A549 (cell line): ENCODE measurements at regions not wholly inside any gene's neighbourhood (a gene's known extent, or its start where the extent isn't known, plus 50 kb on each side); places are given as distances from the start of the nearest gene placed in this dataset.

ENCODE experiments used
- ATAC-seq, 2 experiments: fragments of 200-7000 bp in 1 of 2; fragments of >200 bp in 1 of 2; cut with Nextera tagmentation in 1 of 2; cut with Tn5 transposase in 1 of 2; 3 replicates each; pipeline versions ENCODE4 v1.8.0 to v1.9.1; 2018 to 2020; ENCODE audit warnings: mild to moderate bottlenecking in 1 of 2, moderate library complexity in 1 of 2
- CTCF ChIA-PET: fragments of 300-600 bp; sonication (Branson Sonifier 250); formaldehyde crosslinking; extraction: SDS; loops from one replicate; lab custom pipeline; 2021; ENCODE audit warnings: antibody characterized with exemption, inconsistent platforms; lab: Yijun Ruan, JAX
- POLR2A ChIA-PET: fragments of 350-600 bp; formaldehyde crosslinking; extraction: SDS; loops from one replicate; lab custom pipeline; 2021; ENCODE audit warnings: antibody characterized with exemption, inconsistent platforms; lab: Yijun Ruan, JAX
- DNase-seq, 2 experiments: peaks; one replicate each; pipeline versions ENCODE4 v3.0.0 to v3.0.0-alpha.2; 2011 to 2016; ENCODE audit warnings: low read depth in 1 of 2, low spot score in 1 of 2
- FAIRE-seq: peaks from 2 replicates; lab custom pipeline; 2011; peaks lifted over from hg19 to GRCh38; lab: Jason Lieb, UNC
- H3K27ac ChIP-seq, 2 experiments: fragments of >200 bp; sonication (Bioruptor Twin); formaldehyde crosslinking; 3 replicates each; pipeline ENCODE4 v1.5.1; 2016 to 2017
- H3K4me1 ChIP-seq: fragments of >200 bp; sonication (Bioruptor Twin); formaldehyde crosslinking; 3 replicates; pipeline ENCODE4 v1.6.1; 2016
- H3K4me2 ChIP-seq: fragments of >200 bp; sonication (Bioruptor Twin); formaldehyde crosslinking; 3 replicates; pipeline ENCODE4 v1.6.1; 2016
- H3K4me3 ChIP-seq: fragments of >200 bp; sonication (Bioruptor Twin); formaldehyde crosslinking; 3 replicates; pipeline ENCODE4 v1.5.1; 2016
- H3K9me3 ChIP-seq: fragments of >200 bp; sonication (Bioruptor Twin); formaldehyde crosslinking; 3 replicates; pipeline ENCODE4 v1.6.1; 2016
- BCL3 ChIP-seq: fragments of >200 bp; sonication (Bioruptor Twin); formaldehyde crosslinking; IDR thresholded peaks from 3 replicates; pipeline ENCODE4 v1.6.1; 2016
- CBX8 ChIP-seq: fragments of 200-600 bp; sonication (generic); IDR thresholded peaks from 2 replicates; pipeline ENCODE4 v1.6.1; 2016
- CEBPB ChIP-seq, 2 experiments: fragments of >200 bp in 1 of 2; sonication (Bioruptor Twin) in 1 of 2; formaldehyde crosslinking in 1 of 2; IDR thresholded peaks; 2 replicates each; pipeline ENCODE4 v1.6.1; 2012 to 2016
- CTCF ChIP-seq: fragments of >200 bp; sonication (Bioruptor Twin); formaldehyde crosslinking; IDR thresholded peaks from 3 replicates; pipeline ENCODE4 v1.5.1; 2016
- EHF ChIP-seq: fragments of 250-450 bp; sonication (Bioruptor Pico); IDR thresholded peaks from 2 replicates; pipeline ENCODE4 v1.5.0; 2020; ENCODE audit warnings: mild to moderate bottlenecking
- EHMT2 ChIP-seq: fragments of 200-600 bp; sonication (generic); IDR thresholded peaks from 2 replicates; pipeline ENCODE4 v1.6.1; 2016; ENCODE audit warnings: antibody characterized with exemption, low read depth, mild to moderate bottlenecking, moderate library complexity
- ELK1 ChIP-seq: fragments of 150-350 bp; IDR thresholded peaks from 2 replicates; pipeline ENCODE4 v1.6.1; 2014; ENCODE audit warnings: low read depth, mild to moderate bottlenecking, low read length
- HEYL ChIP-seq: fragments of 250-450 bp; sonication (Bioruptor Pico); IDR thresholded peaks from 2 replicates; pipeline ENCODE4 v1.8.0; 2021; ENCODE audit warnings: mild to moderate bottlenecking, moderate library complexity
- HOXB13 ChIP-seq: fragments of 250-450 bp; sonication (Bioruptor Pico); IDR thresholded peaks from 2 replicates; pipeline ENCODE4 v1.5.0; 2020; ENCODE audit warnings: low read depth, mild to moderate bottlenecking, moderate library complexity
- JUN ChIP-seq, 2 experiments: fragments of >200 bp; sonication (Bioruptor Twin); formaldehyde crosslinking; IDR thresholded peaks; 2 replicates in 1 of 2; 3 replicates in 1 of 2; pipeline ENCODE4 v1.6.1; 2016 to 2017
- JUNB ChIP-seq: fragments of >200 bp; sonication (Bioruptor Twin); formaldehyde crosslinking; IDR thresholded peaks from 2 replicates; pipeline ENCODE4 v1.6.1; 2016
- KDM5A ChIP-seq: fragments of 200-600 bp; sonication (generic); IDR thresholded peaks from 2 replicates; pipeline ENCODE4 v1.6.1; 2016; ENCODE audit warnings: antibody characterized with exemption, mild to moderate bottlenecking
- MYC ChIP-seq: IDR thresholded peaks from 2 replicates; pipeline ENCODE4 v1.6.1; 2012; ENCODE audit warnings: mild to moderate bottlenecking, inconsistent platforms, low read length, improper control_type of control experiment, borderline replicate concordance
- NFE2L2 ChIP-seq: fragments of 150-350 bp; conservative IDR thresholded peaks from 2 replicates; pipeline ENCODE4 v1.6.1; 2014; ENCODE audit warnings: low read length
- PHF8 ChIP-seq: fragments of 200-600 bp; sonication (generic); IDR thresholded peaks from 2 replicates; pipeline ENCODE4 v1.6.1; 2016; ENCODE audit warnings: low read depth, mild to moderate bottlenecking, antibody characterized with exemption, moderate library complexity, borderline replicate concordance
- POLR2AphosphoS2 ChIP-seq: conservative IDR thresholded peaks from 2 replicates; pipeline ENCODE4 v1.6.1; 2012; ENCODE audit warnings: low read length, improper control_type of control experiment, inconsistent platforms
- REST ChIP-seq: fragments of 200-600 bp; sonication (generic); IDR thresholded peaks from 2 replicates; pipeline ENCODE4 v1.6.1; 2016; ENCODE audit warnings: antibody characterized with exemption, mild to moderate bottlenecking, moderate library complexity
- RFX5 ChIP-seq: fragments of 450-650 bp; IDR thresholded peaks from 2 replicates; pipeline ENCODE4 v1.7.1; 2014; ENCODE audit warnings: antibody characterized with exemption, mild to moderate bottlenecking, moderate library complexity
- RNF2 ChIP-seq: fragments of 200-600 bp; sonication (generic); IDR thresholded peaks from 2 replicates; pipeline ENCODE4 v1.6.1; 2016; ENCODE audit warnings: low read depth, mild to moderate bottlenecking, antibody characterized with exemption, moderate library complexity, borderline replicate concordance
- TP53 ChIP-seq: fragments of 250-450 bp; sonication (Bioruptor Pico); IDR thresholded peaks from 2 replicates; pipeline ENCODE4 v1.5.0; 2021; ENCODE audit warnings: mild to moderate bottlenecking, moderate library complexity
- ZFP36 ChIP-seq: fragments of 450-650 bp; IDR thresholded peaks from 2 replicates; pipeline ENCODE4 v1.6.1; 2014; ENCODE audit warnings: borderline replicate concordance; ENCODE audit not compliant: partially characterized antibody
- ZNF302 ChIP-seq: fragments of 250-450 bp; sonication (Bioruptor Pico); IDR thresholded peaks from 2 replicates; pipeline ENCODE4 v1.9.0; 2021; ENCODE audit warnings: inconsistent platforms, mild to moderate bottlenecking, moderate library complexity
- WGBS: methylation state at CpG from one replicate; pipeline ENCODE4 v1.1.6; 2017; ENCODE audit errors: missing lambda C conversion rate; 5-methylcytosine and 5-hydroxymethylcytosine counted together

- POLR2A ChIA-PET, result no interaction called here
- 18% methylated on average over 5 of the region's 5 CpGs for WGBS
Measured at GRCh38 chr17:65444049-65444448, 117.4 kb downstream of the AXIN2 start.

GRCh38 chr17:65442691-65443090 lies 118.8 kb downstream of the AXIN2 start:
- 4% methylated on average over 1 of the region's 1 CpG for WGBS
- CTCF ChIA-PET, result no interaction called here
- ATAC-seq, result no peak
- Histone ChIP-seq H3K4me2 (no peak overlapping the region), H3K4me3 (no peak overlapping the region), H3K9me3 (no peaks in the 10 kb centered on the region), H3K4me1 (no peaks in the 10 kb centered on the region), H3K27ac (no peak overlapping the region)
- DNase-seq, result no peak
- POLR2A ChIA-PET, result no interaction called here
- no peak for TF ChIP-seq ZFP36
- TF ChIP-seq HOXB13, result no peak
- no peak for TF ChIP-seq PHF8
- TF ChIP-seq JUN (IDR thresholded peaks at IDR 0.05), result no peak
- no peak for TF ChIP-seq JUNB
- TF ChIP-seq EHMT2, result no peak
- no peak for TF ChIP-seq RFX5
- TF ChIP-seq CBX8, result no peak
- TF ChIP-seq MYC, result no peak
- no peak for TF ChIP-seq POLR2AphosphoS2
- TF ChIP-seq ELK1, result no peak
- TF ChIP-seq KDM5A, result no peak
- no peak for TF ChIP-seq RNF2
- TF ChIP-seq TP53 (CRISPR knock-in tag), result no peak
- TF ChIP-seq BCL3, result no peak
- no peak for TF ChIP-seq NFE2L2
- TF ChIP-seq REST, result no peak
- no peak for TF ChIP-seq CTCF
- TF ChIP-seq, all 56 proteins: peak for 0
- no peak for FAIRE-seq

More at GRCh38 chr17:65444049-65444448, 117.4 kb downstream of the AXIN2 start:
- Histone ChIP-seq H3K9me3 (no peaks in the 10 kb centered on the region), H3K4me1 (no peaks in the 10 kb centered on the region), H3K4me3 (no peak overlapping the region), H3K27ac (no peak overlapping the region), H3K4me2 (no peak overlapping the region)
- CTCF ChIA-PET, result interaction anchor here (1.0 to 1.1 kb wide), 2 partner anchors 12 to 26 kb away, joined by 3 read pairs; no protein-coding TSS in a partner anchor
- TF ChIP-seq EHF (no peak), CEBPB (IDR thresholded peaks at IDR 0.05) (no peak), HEYL (CRISPR knock-in tag) (no peak), ZNF302 (no peak)
- ATAC-seq, result no peak
- no peak for FAIRE-seq
- no peak for DNase-seq
